GM10248 (cell line): ENCODE measurements at regions not wholly inside any gene's neighbourhood (a gene's known extent, or its start where the extent isn't known, plus 50 kb on each side); places are given as distances from the start of the nearest gene placed in this dataset.

Experiments
- CTCF ChIA-PET: fragments of 300-600 bp; sonication (Branson Sonifier 250); formaldehyde crosslinking; extraction: SDS; loops from one replicate; lab custom pipeline; 2021; ENCODE audit warnings: antibody characterized with exemption; lab: Yijun Ruan, JAX
- POLR2A ChIA-PET: fragments of 350-650 bp; sonication (Branson Sonifier 250); formaldehyde crosslinking; extraction: SDS; loops from one replicate; lab custom pipeline; 2020; ENCODE audit warnings: antibody characterized with exemption; lab: Yijun Ruan, JAX
- DNase-seq: peaks from one replicate; pipeline ENCODE4 v3.0.0; 2012; ENCODE audit errors: extremely low spot score
- CTCF ChIP-seq: IDR thresholded peaks from 2 replicates; pipeline ENCODE4 v1.5.1; 2012; ENCODE audit warnings: mild to moderate bottlenecking, low read depth; ENCODE audit errors: extremely low read depth, missing control alignments, control extremely low read depth

GRCh38 chr6:51283723-51284355 is 465.2 kb downstream of the TFAP2B start:
- ChIA-PET POLR2A (no interaction called here), CTCF (interaction anchor here (1.3 kb wide), 1 partner anchor 399 kb away, joined by 3 read pairs; no protein-coding TSS in a partner anchor)
- no peak for TF ChIP-seq CTCF
- DNase-seq = no peak

- CTCF ChIA-PET = interaction anchor here (1.3 to 1.6 kb wide), 2 partner anchors 12 to 13 kb away, joined by 3 to 5 read pairs; no protein-coding TSS in a partner anchor
- TF ChIP-seq CTCF = no peak
- no peak for DNase-seq
- POLR2A ChIA-PET = no interaction called here
These were observed 467.2 kb downstream of the TFAP2B start for GRCh38 chr6:51285876-51286275.

- CTCF ChIA-PET = no interaction called here
These were observed 470.4 kb downstream of the TFAP2B start for GRCh38 chr6:51289041-51289440.

GRCh38 chr6:51292659-51293058 is 474.0 kb downstream of the TFAP2B start:
- no peak for TF ChIP-seq CTCF
- DNase-seq = no peak
- ChIA-PET CTCF (no interaction called here), POLR2A (no interaction called here)

More at GRCh38 chr6:51289041-51289440, 470.4 kb downstream of the TFAP2B start:
- POLR2A ChIA-PET = no interaction called here
- no peak for TF ChIP-seq CTCF
- DNase-seq = no peak

- CTCF ChIA-PET = no interaction called here
- POLR2A ChIA-PET = no interaction called here
- TF ChIP-seq CTCF = no peak
- DNase-seq = no peak
These were observed 481.1 kb downstream of the TFAP2B start for GRCh38 chr6:51299621-51300380.

GRCh38 chr6:51300510-51300909 is 481.8 kb downstream of the TFAP2B start:
- ChIA-PET POLR2A (no interaction called here), CTCF (no interaction called here)
- no peak for TF ChIP-seq CTCF
- no peak for DNase-seq
